ENCODE measurements at regions not wholly inside any gene's neighbourhood (a gene's known extent, or its start where the extent isn't known, plus 50 kb on each side); places are given as distances from the start of the nearest gene placed in this dataset.
"Not testable (repeated sequence)": the region's sequence is repeated elsewhere in the genome, so short reads cannot be mapped to it uniquely, and the experiment has no call there.

- ATAC-seq (replicated peaks): no peak
- H3K27ac Mint-ChIP-seq: no peak overlapping the region
- H3K27me3 Mint-ChIP-seq: no peaks in the 10 kb centered on the region
- no peaks in the 10 kb centered on the region for H3K36me3 Mint-ChIP-seq (ENCODE audit: low read depth)
- H3K4me1 Mint-ChIP-seq: no peaks in the 10 kb centered on the region
- H3K9me3 Mint-ChIP-seq: peaks cover 5% of the 10 kb centered on the region
- no peak overlapping the region for H3K4me3 Mint-ChIP-seq
Observed at GRCh38 chr14:84965279-84965678, 564.7 kb upstream of the FLRT2 start.

DNA sequence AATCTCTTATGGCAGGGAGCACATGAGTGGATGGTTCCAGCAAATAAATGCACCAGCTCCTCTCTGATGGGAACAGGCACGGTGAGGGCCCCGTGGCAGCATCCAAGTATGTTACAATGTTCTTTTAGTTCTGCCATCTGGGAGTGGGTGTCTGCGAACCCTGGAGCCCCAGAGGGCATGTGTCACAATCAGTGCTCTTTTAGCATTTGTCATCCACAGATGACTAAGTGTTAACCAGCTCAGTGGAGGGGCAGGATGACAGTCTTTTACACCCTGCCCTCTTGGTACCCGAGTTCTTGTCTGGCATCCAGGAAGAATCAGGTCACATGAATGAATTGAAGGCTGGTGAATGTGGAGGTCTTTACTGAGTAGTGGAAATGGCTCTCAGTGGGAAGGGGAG is 560.4 kb upstream of the FLRT2 start:
- no peak overlapping the region for H3K27ac Mint-ChIP-seq
- H3K4me1 Mint-ChIP-seq: no peaks in the 10 kb centered on the region
- no peaks in the 10 kb centered on the region for H3K27me3 Mint-ChIP-seq
- peaks cover 12% of the 10 kb centered on the region for H3K9me3 Mint-ChIP-seq
- no peak for ATAC-seq (replicated peaks)
- H3K4me3 Mint-ChIP-seq: no peak overlapping the region
- no peaks in the 10 kb centered on the region for H3K36me3 Mint-ChIP-seq (ENCODE audit: low read depth)

DNA sequence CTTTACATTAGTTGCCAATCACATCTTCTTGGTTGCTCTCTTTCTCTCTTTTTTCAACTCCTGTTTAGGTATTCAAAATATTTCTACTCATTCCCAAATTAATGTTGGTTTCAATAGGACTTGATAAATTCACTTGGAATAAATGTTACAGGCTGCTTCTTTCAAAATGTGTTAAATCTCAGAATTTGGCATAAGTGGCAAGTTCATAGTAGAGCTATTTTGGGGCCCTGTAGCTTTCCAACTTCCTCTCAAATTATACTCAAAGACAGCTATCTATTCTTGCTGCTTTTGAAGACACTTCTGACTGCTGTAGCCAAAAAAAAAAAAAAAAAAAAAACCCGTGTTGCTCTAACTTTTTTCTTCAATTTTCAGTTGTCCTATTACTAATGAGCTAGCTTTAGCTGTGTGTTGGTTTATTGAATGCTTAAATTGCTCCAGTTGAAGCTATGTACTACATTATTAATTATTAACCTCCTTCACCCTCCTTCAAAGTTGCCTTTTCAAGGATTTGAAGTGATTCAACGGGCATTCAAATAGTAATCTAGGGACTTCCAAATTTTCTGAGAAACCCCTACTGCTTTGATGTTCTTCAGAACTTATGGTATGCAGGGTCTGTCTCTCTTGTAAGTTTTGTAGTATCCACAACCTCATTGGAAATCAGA is 554.6 kb upstream of the FLRT2 start:
- Mint-ChIP-seq H3K4me3 (no peak overlapping the region), H3K27me3 (no peaks in the 10 kb centered on the region), H3K36me3 (ENCODE audit: low read depth) (no peaks in the 10 kb centered on the region), H3K4me1 (no peaks in the 10 kb centered on the region), H3K9me3 (peaks cover 14% of the 10 kb centered on the region), H3K27ac (no peak overlapping the region)
- no peak for ATAC-seq (replicated peaks)

DNA sequence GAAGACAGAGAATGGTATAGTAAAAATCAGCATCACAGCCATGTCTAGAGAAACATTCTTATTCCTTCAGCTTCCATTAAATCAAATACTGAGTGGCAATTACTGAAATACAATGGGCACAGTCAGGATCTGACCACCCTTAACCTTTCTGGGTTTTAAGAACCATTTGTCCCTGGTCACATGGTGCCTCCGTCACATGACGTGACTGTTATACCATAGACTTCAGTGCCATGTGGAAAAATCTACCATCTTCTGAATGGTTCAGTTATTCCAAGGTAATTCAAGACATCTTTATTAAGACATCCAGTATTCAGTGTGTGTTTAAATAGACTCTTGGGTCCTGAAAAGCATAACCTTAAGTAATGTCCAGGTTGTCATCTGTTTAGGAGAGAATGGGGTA is 553.1 kb upstream of the FLRT2 start:
- Mint-ChIP-seq H3K4me1 (no peaks in the 10 kb centered on the region), H3K27ac (no peak overlapping the region), H3K36me3 (ENCODE audit: low read depth) (no peaks in the 10 kb centered on the region), H3K9me3 (peaks cover 19% of the 10 kb centered on the region), H3K27me3 (no peaks in the 10 kb centered on the region), H3K4me3 (no peak overlapping the region)
- no peak for ATAC-seq (replicated peaks)

DNA sequence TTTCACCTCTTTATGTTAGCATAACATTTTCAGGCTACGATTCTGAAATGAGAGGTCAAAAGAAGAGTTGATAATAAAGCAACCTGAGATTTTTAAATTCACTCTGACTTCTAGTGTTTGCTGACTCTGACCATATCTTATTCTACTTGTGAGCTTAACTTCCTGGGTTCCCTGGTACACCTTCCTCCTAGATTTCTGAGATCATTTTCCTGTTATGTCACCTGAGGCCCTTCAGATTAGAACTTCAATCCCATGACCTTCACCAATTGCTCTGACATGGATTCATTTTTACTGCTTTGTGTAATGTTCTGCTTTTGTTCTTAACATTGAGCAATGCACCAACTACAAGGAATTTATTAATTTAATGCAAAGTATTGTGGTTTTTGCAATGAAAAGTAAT is 542.9 kb upstream of the FLRT2 start:
- no peak for ATAC-seq (replicated peaks)
- no peaks in the 10 kb centered on the region for H3K36me3 Mint-ChIP-seq (ENCODE audit: low read depth)
- H3K4me1 Mint-ChIP-seq: no peaks in the 10 kb centered on the region
- H3K27ac Mint-ChIP-seq: no peak overlapping the region
- H3K27me3 Mint-ChIP-seq: no peaks in the 10 kb centered on the region
- H3K9me3 Mint-ChIP-seq: peaks cover 9% of the 10 kb centered on the region
- H3K4me3 Mint-ChIP-seq: no peak overlapping the region

- Mint-ChIP-seq H3K36me3 (ENCODE audit: low read depth) (no peaks in the 10 kb centered on the region), H3K4me1 (no peaks in the 10 kb centered on the region), H3K27me3 (no peaks in the 10 kb centered on the region), H3K9me3 (peaks cover 8% of the 10 kb centered on the region), H3K27ac (no peak overlapping the region), H3K4me3 (no peak overlapping the region)
- no peak for ATAC-seq (replicated peaks)
Observed at GRCh38 chr14:84988357-84988756, 541.6 kb upstream of the FLRT2 start.

DNA sequence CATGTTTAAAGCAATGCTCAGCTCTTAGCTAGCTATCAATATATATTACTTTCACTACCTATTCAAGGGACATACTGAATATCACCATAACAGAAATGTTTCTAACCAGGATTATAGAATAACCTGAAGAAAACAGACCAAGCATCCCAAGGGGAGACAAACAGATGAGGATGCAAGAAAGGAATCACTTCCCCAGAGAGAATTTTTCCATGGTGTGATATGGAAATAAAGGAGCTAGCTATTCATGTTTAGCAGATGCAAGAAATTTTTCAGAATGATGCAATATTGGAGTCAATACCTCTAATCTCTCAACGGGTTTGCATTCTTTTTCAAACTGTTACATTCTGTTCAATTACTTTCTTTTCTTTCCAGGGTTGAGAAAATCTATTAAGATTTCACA is 538.9 kb upstream of the FLRT2 start:
- H3K27ac Mint-ChIP-seq: no peak overlapping the region
- no peak for ATAC-seq (replicated peaks)
- peaks cover 14% of the 10 kb centered on the region for H3K9me3 Mint-ChIP-seq
- H3K4me1 Mint-ChIP-seq: no peaks in the 10 kb centered on the region
- no peak overlapping the region for H3K4me3 Mint-ChIP-seq
- no peaks in the 10 kb centered on the region for H3K36me3 Mint-ChIP-seq (ENCODE audit: low read depth)
- no peaks in the 10 kb centered on the region for H3K27me3 Mint-ChIP-seq

DNA sequence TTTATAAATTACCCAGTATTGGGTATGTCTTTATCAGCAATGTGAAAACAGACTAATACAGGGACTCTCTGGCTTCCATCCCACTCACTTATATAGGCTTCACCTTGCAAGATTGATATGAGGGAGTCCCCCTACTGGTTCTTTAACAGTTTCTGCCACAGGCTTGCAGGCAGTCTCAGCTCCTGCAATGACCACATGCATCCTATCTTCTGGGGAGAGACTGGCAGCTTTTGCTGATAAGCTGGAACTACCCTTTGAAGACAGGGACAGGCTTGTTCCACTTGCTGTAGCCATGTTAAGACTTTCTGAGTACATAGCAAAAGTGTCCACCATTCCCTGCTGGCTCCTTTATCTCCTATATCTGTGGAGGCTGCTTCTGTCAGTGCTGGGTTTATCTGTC is 531.7 kb upstream of the FLRT2 start:
- no peak for ATAC-seq (replicated peaks)
- Mint-ChIP-seq H3K27ac (no peak overlapping the region), H3K9me3 (peaks cover 15% of the 10 kb centered on the region), H3K27me3 (no peaks in the 10 kb centered on the region), H3K4me3 (no peak overlapping the region), H3K36me3 (ENCODE audit: low read depth) (no peaks in the 10 kb centered on the region), H3K4me1 (no peaks in the 10 kb centered on the region)

DNA sequence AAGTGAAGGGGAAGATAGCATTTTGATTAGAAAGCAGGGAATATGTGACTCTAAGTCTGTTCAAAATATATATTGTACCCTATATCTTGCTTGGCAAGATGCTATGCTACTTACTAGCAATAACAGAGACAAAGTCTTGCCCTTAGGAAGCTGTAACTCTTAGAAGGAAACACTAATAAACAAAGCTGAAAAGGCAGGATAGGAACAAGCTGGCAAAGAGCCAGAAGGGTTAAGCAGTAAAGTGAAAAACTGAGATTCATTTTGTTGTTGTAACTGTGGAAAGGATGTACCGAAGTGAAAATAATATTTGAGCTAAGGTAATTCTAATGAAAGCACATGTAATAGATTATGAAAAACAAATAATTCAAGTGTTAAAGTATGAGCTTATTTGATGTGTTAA is 527.1 kb upstream of the FLRT2 start:
- no peaks in the 10 kb centered on the region for H3K4me1 Mint-ChIP-seq
- no peak overlapping the region for H3K27ac Mint-ChIP-seq
- no peaks in the 10 kb centered on the region for H3K27me3 Mint-ChIP-seq
- peaks cover 9% of the 10 kb centered on the region for H3K9me3 Mint-ChIP-seq
- H3K4me3 Mint-ChIP-seq: no peak overlapping the region
- ATAC-seq (replicated peaks): no peak
- H3K36me3 Mint-ChIP-seq (ENCODE audit: low read depth): no peaks in the 10 kb centered on the region

DNA sequence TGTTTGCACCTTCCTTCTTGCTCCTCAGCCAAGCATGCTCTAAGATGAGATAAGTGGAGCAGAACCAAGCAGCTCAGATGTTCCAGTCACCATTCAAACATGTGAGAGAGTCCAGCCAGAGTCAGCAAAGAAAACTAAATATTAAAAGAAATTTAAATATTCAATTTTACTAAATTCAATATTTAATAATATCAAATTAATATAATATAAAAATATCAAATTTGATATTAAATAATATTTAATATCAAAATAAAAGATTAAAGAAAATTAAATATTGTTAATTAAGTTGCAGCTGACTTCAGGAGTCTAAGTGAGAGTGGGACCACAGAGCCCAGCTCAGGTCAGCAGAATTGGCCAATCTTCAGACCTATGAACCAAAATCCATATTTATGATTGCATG is 526.1 kb upstream of the FLRT2 start:
- ATAC-seq (replicated peaks): no peak
- H3K27me3 Mint-ChIP-seq: no peaks in the 10 kb centered on the region
- no peaks in the 10 kb centered on the region for H3K4me1 Mint-ChIP-seq
- no peak overlapping the region for H3K27ac Mint-ChIP-seq
- peaks cover 13% of the 10 kb centered on the region for H3K9me3 Mint-ChIP-seq
- no peaks in the 10 kb centered on the region for H3K36me3 Mint-ChIP-seq (ENCODE audit: low read depth)
- H3K4me3 Mint-ChIP-seq: no peak overlapping the region

DNA sequence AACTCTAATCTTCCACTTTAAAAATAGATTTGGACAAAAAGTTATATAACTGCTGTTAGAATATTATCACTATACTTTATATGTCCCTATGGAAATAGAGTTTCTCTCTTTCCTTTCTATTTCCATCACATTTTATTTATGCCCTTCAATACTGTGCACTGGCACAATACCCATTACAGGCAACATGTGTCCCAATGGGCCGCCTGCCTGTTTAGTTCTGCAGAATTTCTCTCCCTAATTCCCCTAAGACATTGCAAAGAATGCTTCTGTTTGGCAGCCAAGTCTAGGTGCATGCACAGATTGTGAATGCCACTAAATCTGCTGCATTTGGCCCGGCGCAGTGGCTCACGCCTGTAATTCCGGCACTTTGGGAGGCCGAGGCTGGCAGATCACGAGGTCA is 520.4 kb upstream of the FLRT2 start:
- ATAC-seq (replicated peaks): no peak
- no peaks in the 10 kb centered on the region for H3K27me3 Mint-ChIP-seq
- H3K36me3 Mint-ChIP-seq (ENCODE audit: low read depth): no peaks in the 10 kb centered on the region
- H3K4me3 Mint-ChIP-seq: no peak overlapping the region
- H3K27ac Mint-ChIP-seq: no peak overlapping the region
- H3K9me3 Mint-ChIP-seq: peaks cover 16% of the 10 kb centered on the region
- no peaks in the 10 kb centered on the region for H3K4me1 Mint-ChIP-seq

- H3K36me3 Mint-ChIP-seq (ENCODE audit: low read depth): no peaks in the 10 kb centered on the region
- ATAC-seq (replicated peaks): no peak
- H3K4me3 Mint-ChIP-seq: no peak overlapping the region
- H3K4me1 Mint-ChIP-seq: no peaks in the 10 kb centered on the region
- no peak overlapping the region for H3K27ac Mint-ChIP-seq
- peaks cover 16% of the 10 kb centered on the region for H3K9me3 Mint-ChIP-seq
- H3K27me3 Mint-ChIP-seq: no peaks in the 10 kb centered on the region
Observed at GRCh38 chr14:85010186-85010585, 519.8 kb upstream of the FLRT2 start.

GRCh38 chr14:85016496-85016895 is 513.4 kb upstream of the FLRT2 start:
- H3K4me3 Mint-ChIP-seq: no peak overlapping the region
- H3K9me3 Mint-ChIP-seq: peaks cover 4% of the 10 kb centered on the region
- no peaks in the 10 kb centered on the region for H3K4me1 Mint-ChIP-seq
- H3K27ac Mint-ChIP-seq: no peak overlapping the region
- no peak for ATAC-seq (replicated peaks)
- H3K27me3 Mint-ChIP-seq: no peaks in the 10 kb centered on the region
- H3K36me3 Mint-ChIP-seq (ENCODE audit: low read depth): no peaks in the 10 kb centered on the region

- H3K27me3 Mint-ChIP-seq; H3K4me3 Mint-ChIP-seq; H3K9me3 Mint-ChIP-seq; H3K4me1 Mint-ChIP-seq; ATAC-seq (replicated peaks); H3K27ac Mint-ChIP-seq; H3K36me3 Mint-ChIP-seq (ENCODE audit: low read depth): not testable (repeated sequence)
Observed at GRCh38 chr14:85023866-85024265, 506.1 kb upstream of the FLRT2 start.

DNA sequence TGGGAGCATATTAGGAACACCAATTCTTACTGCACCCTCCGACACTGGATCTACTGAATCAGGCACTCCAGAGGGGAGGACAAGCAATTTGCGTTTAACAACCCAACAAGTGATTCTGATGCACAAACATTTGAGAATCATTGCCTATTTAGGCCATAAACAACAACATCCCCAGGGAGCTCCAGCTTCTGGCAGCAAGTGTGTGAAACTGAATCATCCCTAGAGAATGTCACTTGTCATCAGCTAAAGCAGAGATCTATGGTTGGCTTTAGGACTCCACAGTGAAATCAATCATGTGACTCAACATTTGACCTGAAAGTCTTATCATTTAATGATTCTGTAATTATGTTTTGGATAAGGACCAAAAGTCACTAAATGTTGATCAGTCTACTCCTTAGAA is 505.0 kb upstream of the FLRT2 start:
- H3K9me3 Mint-ChIP-seq: peaks cover 7% of the 10 kb centered on the region
- no peak overlapping the region for H3K4me3 Mint-ChIP-seq
- no peak for ATAC-seq (replicated peaks)
- no peaks in the 10 kb centered on the region for H3K4me1 Mint-ChIP-seq
- H3K27me3 Mint-ChIP-seq: no peaks in the 10 kb centered on the region
- H3K36me3 Mint-ChIP-seq (ENCODE audit: low read depth): no peaks in the 10 kb centered on the region
- no peak overlapping the region for H3K27ac Mint-ChIP-seq
